H1 (cell line): ENCODE measurements at regions not wholly inside any gene's neighbourhood (a gene's known extent, or its start where the extent isn't known, plus 50 kb on each side); places are given as distances from the start of the nearest gene placed in this dataset.

ENCODE experiments used
- CTCF ChIA-PET: fragments of 300-600 bp; sonication (Branson Sonifier 250); formaldehyde crosslinking; loops from one replicate; lab custom pipeline; 2021; ENCODE audit not compliant: partially characterized antibody; lab: Charles Lee
- POLR2A ChIA-PET: fragments of 300-600 bp; sonication (Branson Sonifier 250); formaldehyde crosslinking; loops from one replicate; lab custom pipeline; 2021; ENCODE audit warnings: inconsistent platforms; ENCODE audit not compliant: partially characterized antibody; lab: Charles Lee
- DNase-seq, 2 experiments: peaks; one replicate each; pipeline versions ENCODE4 v3.0.0 to v3.0.0-alpha.2; 2010 to 2022; ENCODE audit warnings: low spot score in 2 of 2, low read depth in 1 of 2, mixed read lengths in 1 of 2
- FAIRE-seq: peaks from 2 replicates; lab custom pipeline; 2011; peaks lifted over from hg19 to GRCh38; lab: Jason Lieb, UNC
- H2AFZ ChIP-seq: 2 replicates; pipeline ENCODE4 v1.8.1; 2012; ENCODE audit warnings: low read length, inconsistent platforms
- H2AK5ac ChIP-seq: 2 replicates; pipeline ENCODE4 v1.6.1; 2013; ENCODE audit warnings: low read depth, low read length
- H2BK120ac ChIP-seq: replicated peaks from 2 replicates; pipeline ENCODE3; 2013; ENCODE audit warnings: low read depth, low read length, inconsistent platforms
- H2BK12ac ChIP-seq: 2 replicates; pipeline ENCODE4 v1.6.1; 2013; ENCODE audit warnings: low read depth, low read length
- H2BK15ac ChIP-seq: 2 replicates; pipeline ENCODE4 v1.6.1; 2013; ENCODE audit warnings: low read length
- H2BK20ac ChIP-seq: 2 replicates; pipeline ENCODE4 v1.6.1; 2013; ENCODE audit warnings: low read length
- H2BK5ac ChIP-seq: 2 replicates; pipeline ENCODE4 v1.6.1; 2013; ENCODE audit warnings: low read depth, low read length
- H3K14ac ChIP-seq: 2 replicates; pipeline ENCODE4 v1.6.1; 2013; ENCODE audit warnings: inconsistent platforms; ENCODE audit not compliant: insufficient read length
- H3K18ac ChIP-seq: 2 replicates; pipeline ENCODE4 v1.6.1; 2013; ENCODE audit warnings: low read length; ENCODE audit errors: extremely low read depth
- H3K23ac ChIP-seq: 2 replicates; pipeline ENCODE4 v1.6.1; 2013; ENCODE audit warnings: inconsistent platforms; ENCODE audit not compliant: insufficient read length
- H3K23me2 ChIP-seq: 2 replicates; pipeline ENCODE4 v1.6.1; 2013; ENCODE audit warnings: low read depth, low read length
- H3K27ac ChIP-seq: 2 replicates; pipeline ENCODE4 v1.6.1; 2011; ENCODE audit warnings: low read depth, low read length, inconsistent platforms
- H3K27me3 ChIP-seq, 4 experiments: replicated peaks in 1 of 4; 1 replicate in 1 of 4; 2 replicates in 3 of 4; pipeline versions ENCODE4 v1.6.1 to v1.8.1; 2011 to 2013; ENCODE audit warnings: low read length in 3 of 4, mild to moderate bottlenecking in 3 of 4, inconsistent platforms in 2 of 4, mixed read lengths in 2 of 4, moderate library complexity in 1 of 4; ENCODE audit not compliant: control insufficient read depth in 3 of 4, insufficient read depth in 3 of 4; ENCODE audit errors: extremely low read depth in 1 of 4
- H3K36me3 ChIP-seq, 4 experiments: 2 replicates each; pipeline versions ENCODE4 v1.6.1 to v1.8.1; 2011 to 2013; ENCODE audit warnings: mild to moderate bottlenecking in 4 of 4, low read length in 3 of 4, moderate library complexity in 2 of 4, control low read depth in 1 of 4, inconsistent platforms in 1 of 4; ENCODE audit not compliant: insufficient read depth in 4 of 4, control insufficient read depth in 2 of 4
- H3K4ac ChIP-seq: replicated peaks from 2 replicates; pipeline ENCODE3; 2013; ENCODE audit warnings: low read length, low read depth, mixed read lengths, inconsistent platforms; ENCODE audit not compliant: insufficient read length
- H3K4me1 ChIP-seq, 4 experiments: replicated peaks in 1 of 4; 1 replicate in 1 of 4; 2 replicates in 3 of 4; pipeline versions ENCODE4 v1.6.1 to v1.8.1; 2011 to 2013; ENCODE audit warnings: low read length in 3 of 4, inconsistent platforms in 2 of 4, mixed read lengths in 1 of 4; ENCODE audit not compliant: insufficient read depth in 4 of 4, control insufficient read depth in 3 of 4
- H3K4me2 ChIP-seq, 2 experiments: 2 replicates each; pipeline versions ENCODE4 v1.6.1 to v1.8.1; 2011 to 2013; ENCODE audit warnings: low read depth in 2 of 2, low read length in 2 of 2, control low read depth in 1 of 2, inconsistent platforms in 1 of 2, mild to moderate bottlenecking in 1 of 2; ENCODE audit not compliant: insufficient read depth in 1 of 2
- H3K4me3 ChIP-seq, 4 experiments: fragments of 200-600, 300-600 bp in 1 of 4; sonication (generic), shearing (Covaris generic), sonication (Bioruptor Twin) in 1 of 4; 2 replicates each; pipeline versions ENCODE4 v1.5.1 to v1.8.1; 2011 to 2016; ENCODE audit warnings: low read length in 4 of 4, low read depth in 3 of 4, control low read depth in 2 of 4, inconsistent platforms in 2 of 4, mild to moderate bottlenecking in 2 of 4, mixed read lengths in 1 of 4, moderate library complexity in 1 of 4; ENCODE audit not compliant: insufficient read depth in 2 of 4; ENCODE audit errors: extremely low read depth in 1 of 4
- H3K56ac ChIP-seq: replicated peaks from 2 replicates; pipeline ENCODE3; 2013; ENCODE audit warnings: low read depth, mild to moderate bottlenecking, mixed read lengths, low read length, inconsistent platforms; ENCODE audit not compliant: insufficient read length
- H3K79me1 ChIP-seq: 2 replicates; pipeline ENCODE4 v1.6.1; 2013; ENCODE audit warnings: low read depth, low read length, control low read depth
- H3K79me2 ChIP-seq, 2 experiments: 2 replicates each; pipeline versions ENCODE4 v1.6.1 to v1.8.1; 2012 to 2013; ENCODE audit warnings: low read length in 2 of 2, mild to moderate bottlenecking in 2 of 2, inconsistent platforms in 1 of 2; ENCODE audit not compliant: insufficient read depth in 2 of 2, control insufficient read depth in 1 of 2
- H3K9ac ChIP-seq, 4 experiments: replicated peaks in 1 of 4; 1 replicate in 1 of 4; 2 replicates in 3 of 4; pipeline versions ENCODE4 v1.6.1 to v1.8.1; 2011 to 2013; ENCODE audit warnings: low read depth in 3 of 4, low read length in 3 of 4, control low read depth in 2 of 4, mild to moderate bottlenecking in 2 of 4, moderate library complexity in 2 of 4, inconsistent platforms in 1 of 4; ENCODE audit errors: extremely low read depth in 1 of 4
- H3K9me3 ChIP-seq, 2 experiments: 2 replicates each; pipeline versions ENCODE4 v1.6.1 to v1.8.1; 2012 to 2013; ENCODE audit warnings: mild to moderate bottlenecking in 2 of 2, moderate library complexity in 2 of 2, control low read depth in 1 of 2, inconsistent platforms in 1 of 2, low read depth in 1 of 2, low read length in 1 of 2, mixed read lengths in 1 of 2; ENCODE audit not compliant: insufficient read depth in 2 of 2
- H4K20me1 ChIP-seq, 2 experiments: replicated peaks in 1 of 2; 2 replicates each; pipeline versions ENCODE3 to v1.8.1; 2011 to 2013; ENCODE audit warnings: inconsistent platforms in 2 of 2, low read length in 2 of 2, mild to moderate bottlenecking in 1 of 2; ENCODE audit not compliant: insufficient read depth in 2 of 2, control insufficient read depth in 1 of 2
- H4K5ac ChIP-seq: 2 replicates; pipeline ENCODE4 v1.6.1; 2013; ENCODE audit warnings: low read length, low read depth, mixed read lengths, inconsistent platforms; ENCODE audit not compliant: insufficient read length
- H4K8ac ChIP-seq: 2 replicates; pipeline ENCODE4 v1.8.0; 2013; ENCODE audit warnings: mild to moderate bottlenecking, moderate library complexity, low read length, inconsistent platforms; ENCODE audit not compliant: insufficient read depth; ENCODE audit errors: extremely low read depth
- H4K91ac ChIP-seq: replicated peaks from 2 replicates; pipeline ENCODE3; 2013; ENCODE audit warnings: low read length, mixed read lengths, inconsistent platforms; ENCODE audit not compliant: insufficient read length
- ASH2L ChIP-seq: fragments of 200-600, 300-600 bp; sonication (generic); IDR thresholded peaks from one replicate; pipeline ENCODE4 v1.7.1; 2017; ENCODE audit warnings: low read length
- CBX8 ChIP-seq: fragments of 300-800, 300-1000 bp; sonication (generic); IDR thresholded peaks from 2 replicates; pipeline ENCODE4 v1.7.1; 2016; ENCODE audit warnings: low read depth, low read length, borderline replicate concordance
- CREB1 ChIP-seq: IDR thresholded peaks from 2 replicates; pipeline ENCODE4 v1.6.1; 2012; ENCODE audit warnings: inconsistent platforms
- GTF2F1 ChIP-seq: IDR thresholded peaks from 2 replicates; pipeline ENCODE4 v1.6.1; 2012; ENCODE audit warnings: low read depth, low read length, improper control_type of control experiment, borderline replicate concordance
- KDM5A ChIP-seq: fragments of 200-600 bp; IDR thresholded peaks from 2 replicates; pipeline ENCODE4 v1.7.1; 2012; ENCODE audit warnings: mild to moderate bottlenecking, low read length, inconsistent platforms, mixed read lengths
- POLR2AphosphoS5 ChIP-seq: IDR thresholded peaks from 2 replicates; pipeline ENCODE4 v1.6.1; 2011; ENCODE audit warnings: low read depth, low read length
- RAD21 ChIP-seq, 2 experiments: IDR thresholded peaks in 1 of 2; conservative IDR thresholded peaks in 1 of 2; 2 replicates each; pipeline ENCODE4 v1.6.1; 2011; ENCODE audit warnings: low read depth in 2 of 2, low read length in 2 of 2, improper control_type of control experiment in 1 of 2, inconsistent platforms in 1 of 2, mild to moderate bottlenecking in 1 of 2, moderate library complexity in 1 of 2
- SIN3A ChIP-seq, 2 experiments: IDR thresholded peaks in 1 of 2; conservative IDR thresholded peaks in 1 of 2; 2 replicates each; pipeline ENCODE4 v1.6.1; 2011 to 2012; ENCODE audit warnings: low read length in 2 of 2, improper control_type of control experiment in 1 of 2, low read depth in 1 of 2, mild to moderate bottlenecking in 1 of 2
- TBP ChIP-seq: IDR thresholded peaks from 2 replicates; pipeline ENCODE4 v1.6.1; 2011; ENCODE audit warnings: low read depth, low read length, improper control_type of control experiment
- TCF12 ChIP-seq: IDR thresholded peaks from 2 replicates; pipeline ENCODE4 v1.6.1; 2011; ENCODE audit warnings: low read depth, mild to moderate bottlenecking, low read length
- TEAD4 ChIP-seq: IDR thresholded peaks from 2 replicates; pipeline ENCODE4 v1.6.1; 2012; ENCODE audit warnings: low read depth, low read length, inconsistent platforms, mixed read lengths
- YY1 ChIP-seq: IDR thresholded peaks from 2 replicates; pipeline ENCODE4 v1.6.1; 2011; ENCODE audit warnings: low read depth, mild to moderate bottlenecking, low read length
- WGBS, 2 experiments: shearing (Covaris generic) in 1 of 2; methylation state at CpG; one replicate each; pipeline versions ENCODE4 v1.1.6 to v1.1.7; 2013 to 2015; ENCODE audit warnings: low lambda C conversion rate in 2 of 2, mixed read lengths in 2 of 2, inconsistent platforms in 1 of 2, low coverage in 1 of 2, missing lambda C conversion rate in 1 of 2; ENCODE audit not compliant: insufficient replicate concordance in 2 of 2, insufficient coverage in 1 of 2, insufficient read length in 1 of 2; ENCODE audit errors: extremely low coverage in 1 of 2, missing lambda C conversion rate in 1 of 2; 5-methylcytosine and 5-hydroxymethylcytosine counted together
- TF ChIP-seq, protein P1 (sequence below): IDR thresholded peaks from 2 replicates; pipeline ENCODE4 v1.6.1; 2012; ENCODE audit warnings: low read length, inconsistent platforms

DNA sequence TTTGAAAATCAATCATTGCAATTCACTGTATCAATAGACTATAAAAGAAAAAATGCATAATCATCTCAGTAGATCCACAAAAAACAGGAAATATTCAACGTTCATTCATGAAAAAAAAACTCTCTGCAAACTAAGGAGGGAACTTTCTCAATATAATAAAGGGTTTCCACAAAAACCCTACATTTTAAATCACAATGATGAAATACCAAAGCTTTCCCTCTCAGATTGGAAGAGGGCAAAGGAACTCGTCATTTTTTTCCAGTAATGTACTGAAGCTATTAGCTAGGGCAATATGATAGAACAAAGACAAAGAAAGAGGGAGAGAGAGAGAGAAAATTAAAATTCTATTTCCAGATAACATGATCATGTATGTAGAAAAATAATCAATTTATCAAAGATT is 167.1 kb upstream of the RBMS1 start:
- FAIRE-seq = no peak

More for the DNA sequence above, 167.1 kb upstream of the RBMS1 start:
- Histone ChIP-seq H3K27ac (no peak overlapping the region), H3K79me2 (no peaks in the 10 kb centered on the region), H3K4ac (no peak overlapping the region), H2BK12ac (no peak overlapping the region), H3K14ac (no peak overlapping the region), H3K4me2 (no peak overlapping the region), H4K20me1 (no peaks in the 10 kb centered on the region), H3K4me3 (no peak overlapping the region), H4K5ac (no peak overlapping the region), H2BK5ac (no peak overlapping the region), H3K56ac (no peak overlapping the region), H4K8ac (no peak overlapping the region), H3K9me3 (no peaks in the 10 kb centered on the region), H3K9ac (no peak overlapping the region), H3K4me1 (no peaks in the 10 kb centered on the region), H3K27me3 (no peaks in the 10 kb centered on the region), H3K18ac (no peak overlapping the region), H2BK120ac (no peak overlapping the region), H2BK20ac (no peak overlapping the region), H2AK5ac (no peak overlapping the region)
- CTCF ChIA-PET = interaction anchor here (0.6 kb wide), 1 partner anchor 1927 kb away, joined by 3 read pairs; no protein-coding TSS in a partner anchor
- 71% methylated on average over 2 of the region's 2 CpGs; no CpG with 5 or more reads in 1 of the 2 experiments for WGBS, 2 experiments
- POLR2A ChIA-PET = no interaction called here
- DNase-seq = no peak
- TF ChIP-seq CREB1 (no peak), CBX8 (no peak), KDM5A (no peak), GTF2F1 (no peak), ASH2L (no peak), TBP (no peak), YY1 (no peak), SIN3A (conservative IDR thresholded peaks at IDR 0.05 in 1 of 2, IDR thresholded peaks at IDR 0.05 in 1 of 2; ENCODE audit: low read depth in 1 of 2, low read length in 2 of 2) (no peak), TCF12 (no peak), TEAD4 (no peak), RAD21 (IDR thresholded peaks at IDR 0.05 in 1 of 2, conservative IDR thresholded peaks at IDR 0.05 in 1 of 2; ENCODE audit: low read depth in 2 of 2, low read length in 2 of 2) (no peak), POLR2AphosphoS5 (no peak)
- TF ChIP-seq, protein P1, sequence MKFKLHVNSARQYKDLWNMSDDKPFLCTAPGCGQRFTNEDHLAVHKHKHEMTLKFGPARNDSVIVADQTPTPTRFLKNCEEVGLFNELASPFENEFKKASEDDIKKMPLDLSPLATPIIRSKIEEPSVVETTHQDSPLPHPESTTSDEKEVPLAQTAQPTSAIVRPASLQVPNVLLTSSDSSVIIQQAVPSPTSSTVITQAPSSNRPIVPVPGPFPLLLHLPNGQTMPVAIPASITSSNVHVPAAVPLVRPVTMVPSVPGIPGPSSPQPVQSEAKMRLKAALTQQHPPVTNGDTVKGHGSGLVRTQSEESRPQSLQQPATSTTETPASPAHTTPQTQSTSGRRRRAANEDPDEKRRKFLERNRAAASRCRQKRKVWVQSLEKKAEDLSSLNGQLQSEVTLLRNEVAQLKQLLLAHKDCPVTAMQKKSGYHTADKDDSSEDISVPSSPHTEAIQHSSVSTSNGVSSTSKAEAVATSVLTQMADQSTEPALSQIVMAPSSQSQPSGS = no peak
- TF ChIP-seq, all 59 proteins: peak for 0
- no peak overlapping the region for H2AFZ ChIP-seq
- H2BK15ac ChIP-seq = no peak overlapping the region
- H4K91ac ChIP-seq = no peak overlapping the region
- H3K23me2 ChIP-seq = no peaks in the 10 kb centered on the region
- no peak overlapping the region for H3K23ac ChIP-seq
- no peaks in the 10 kb centered on the region for H3K79me1 ChIP-seq
- no peaks in the 10 kb centered on the region for H3K36me3 ChIP-seq
